ENCODE measurements at regions not wholly inside any gene's neighbourhood (a gene's known extent, or its start where the extent isn't known, plus 50 kb on each side); places are given as distances from the start of the nearest gene placed in this dataset.

GRCh38 chr11:104526006-104526405 lies 362.1 kb upstream of the PDGFD start:
- Histone ChIP-seq H3K4me3 (ENCODE audit: control insufficient read depth in 2 of 3, extremely low read depth in 1 of 3, insufficient read depth in 2 of 3, low read depth in 1 of 3, low read length in 3 of 3) (no peak overlapping the region), H3K36me3 (ENCODE audit: control insufficient read depth in 2 of 2, extremely low read depth in 1 of 2, insufficient read depth in 2 of 2, low read length in 2 of 2) (no peaks in the 10 kb centered on the region), H3K9me1 (ENCODE audit: control insufficient read depth, extremely low read depth, insufficient read depth, low read length) (no peaks in the 10 kb centered on the region), H3K4me2 (ENCODE audit: control insufficient read depth, extremely low read depth, insufficient read depth, low read depth, low read length) (no peak overlapping the region), H3K9ac (ENCODE audit: control insufficient read depth, extremely low read depth, insufficient read depth, low read length) (no peak overlapping the region), H3K4me1 (ENCODE audit: control insufficient read depth, extremely low read depth, insufficient read depth, low read length) (no peaks in the 10 kb centered on the region), H2AFZ (ENCODE audit: control insufficient read depth, low read length) (no peak overlapping the region), H3K27me3 (ENCODE audit: control insufficient read depth, extremely low read depth, insufficient read depth, low read length) (no peaks in the 10 kb centered on the region), H4K20me1 (ENCODE audit: control insufficient read depth, extremely low read depth, insufficient read depth, low read length) (no peaks in the 10 kb centered on the region), H3K9me3 (ENCODE audit: control insufficient read depth, low read depth, low read length) (no peaks in the 10 kb centered on the region), H3K79me2 (ENCODE audit: control insufficient read depth, insufficient read depth, low read length) (no peaks in the 10 kb centered on the region), H3K27ac (ENCODE audit: control insufficient read depth, insufficient read depth, low read length) (no peak overlapping the region)
- TF ChIP-seq CTCF (optimal IDR thresholded peaks at IDR 0.05 in 1 of 3, IDR thresholded peaks at IDR 0.05 in 1 of 3, conservative IDR thresholded peaks at IDR 0.05 in 1 of 3; ENCODE audit: extremely low read depth in 1 of 3, insufficient read depth in 2 of 3, low read length in 3 of 3), result no peak
- dilution Hi-C loops (cut with MboI; ENCODE audit: extremely low pct_ligation_motif_present, low sequenced_read_pairs), result no loop called here
- FAIRE-seq (no peak), DNase-seq (ENCODE audit: low read depth, low spot score) (no peak)

GRCh38 chr11:104525416-104525815 lies 361.5 kb upstream of the PDGFD start:
- TF ChIP-seq CTCF (optimal IDR thresholded peaks at IDR 0.05 in 1 of 3, IDR thresholded peaks at IDR 0.05 in 1 of 3, conservative IDR thresholded peaks at IDR 0.05 in 1 of 3; ENCODE audit: extremely low read depth in 1 of 3, insufficient read depth in 2 of 3, low read length in 3 of 3) (no peak), EZH2 (IDR thresholded peaks at IDR 0.05; ENCODE audit: low read length) (no peak)
- dilution Hi-C loops (cut with MboI; ENCODE audit: extremely low pct_ligation_motif_present, low sequenced_read_pairs), result no loop called here

More at GRCh38 chr11:104525416-104525815, 361.5 kb upstream of the PDGFD start:
- H3K4me3 ChIP-seq (ENCODE audit: control insufficient read depth in 2 of 3, extremely low read depth in 1 of 3, insufficient read depth in 2 of 3, low read depth in 1 of 3, low read length in 3 of 3), result no peak overlapping the region
- no peaks in the 10 kb centered on the region for H3K36me3 ChIP-seq (ENCODE audit: control insufficient read depth in 2 of 2, extremely low read depth in 1 of 2, insufficient read depth in 2 of 2, low read length in 2 of 2)
- H3K4me1 ChIP-seq (ENCODE audit: control insufficient read depth, extremely low read depth, insufficient read depth, low read length), result no peaks in the 10 kb centered on the region
- FAIRE-seq, result no peak
- no peak overlapping the region for H3K9ac ChIP-seq (ENCODE audit: control insufficient read depth, extremely low read depth, insufficient read depth, low read length)
- H4K20me1 ChIP-seq (ENCODE audit: control insufficient read depth, extremely low read depth, insufficient read depth, low read length), result no peaks in the 10 kb centered on the region
- DNase-seq (ENCODE audit: low read depth, low spot score), result no peak
- no peaks in the 10 kb centered on the region for H3K9me1 ChIP-seq (ENCODE audit: control insufficient read depth, extremely low read depth, insufficient read depth, low read length)
- no peak overlapping the region for H3K27ac ChIP-seq (ENCODE audit: control insufficient read depth, insufficient read depth, low read length)
- H2AFZ ChIP-seq (ENCODE audit: control insufficient read depth, low read length), result no peak overlapping the region
- H3K9me3 ChIP-seq (ENCODE audit: control insufficient read depth, low read depth, low read length), result no peaks in the 10 kb centered on the region
- H3K79me2 ChIP-seq (ENCODE audit: control insufficient read depth, insufficient read depth, low read length), result no peaks in the 10 kb centered on the region
- no peak overlapping the region for H3K4me2 ChIP-seq (ENCODE audit: control insufficient read depth, extremely low read depth, insufficient read depth, low read depth, low read length)
- H3K27me3 ChIP-seq (ENCODE audit: control insufficient read depth, extremely low read depth, insufficient read depth, low read length), result no peaks in the 10 kb centered on the region
